OCI-LY3 (cell line): ENCODE measurements at regions not wholly inside any gene's neighbourhood (a gene's known extent, or its start where the extent isn't known, plus 50 kb on each side); places are given as distances from the start of the nearest gene placed in this dataset.

Experiments used
- H2AFZ ChIP-seq: fragments of 200-600, 300-600 bp; shearing (Covaris generic); 2 replicates; pipeline ENCODE4 v1.6.0; 2014; ENCODE audit warnings: antibody characterized with exemption, low read depth, low read length
- H3K27ac ChIP-seq: fragments of 200-600, 300-600 bp; sonication (generic); 2 replicates; pipeline ENCODE4 v1.5.1; 2014; ENCODE audit warnings: mild to moderate bottlenecking, low read length, moderate library complexity, mixed read lengths
- H3K27me3 ChIP-seq: fragments of 200-600, 300-600 bp; sonication (generic); 2 replicates; pipeline ENCODE4 v1.6.1; 2014; ENCODE audit warnings: low read depth, low read length, mixed read lengths
- H3K36me3 ChIP-seq: fragments of 200-600, 300-600 bp; sonication (generic); replicated peaks from 2 replicates; pipeline ENCODE3; 2014; ENCODE audit warnings: low read depth, low read length, mixed read lengths
- H3K4me1 ChIP-seq: fragments of 300-600, 200-600 bp; sonication (generic); 2 replicates; pipeline ENCODE4 v1.6.1; 2014; ENCODE audit warnings: low read length, mixed read lengths
- H3K4me2 ChIP-seq: fragments of 200-600, 300-600 bp; sonication (generic); 2 replicates; pipeline ENCODE4 v1.6.1; 2014; ENCODE audit warnings: low read length, mixed read lengths
- H3K4me3 ChIP-seq: fragments of 300-600, 200-600 bp; sonication (generic); 2 replicates; pipeline ENCODE4 v1.5.1; 2014; ENCODE audit warnings: antibody characterized with exemption, mild to moderate bottlenecking, low read length, moderate library complexity
- H3K79me2 ChIP-seq: fragments of 300-600, 200-600 bp; shearing (Covaris generic); 2 replicates; pipeline ENCODE4 v1.6.1; 2014; ENCODE audit warnings: mild to moderate bottlenecking, low read length, mixed read lengths
- H3K9ac ChIP-seq: fragments of 300-600, 200-600 bp; shearing (Covaris generic); 2 replicates; pipeline ENCODE4 v1.6.0; 2014; ENCODE audit warnings: mild to moderate bottlenecking, low read length, moderate library complexity
- H3K9me3 ChIP-seq: fragments of 200-600, 300-600 bp; shearing (Covaris generic); 2 replicates; pipeline ENCODE4 v1.6.1; 2014; ENCODE audit warnings: low read length, mixed read lengths; ENCODE audit not compliant: insufficient read depth
- H4K20me1 ChIP-seq: fragments of 200-600, 300-600 bp; sonication (generic); 2 replicates; pipeline ENCODE4 v1.6.1; 2016; ENCODE audit warnings: low read length, mixed read lengths; ENCODE audit not compliant: insufficient read depth
- CTCF ChIP-seq: fragments of 200-600, 300-600 bp; sonication (generic); IDR thresholded peaks from 2 replicates; pipeline ENCODE4 v1.5.1; 2014; ENCODE audit warnings: antibody characterized with exemption, low read length, low read depth
- EZH2phosphoT487 ChIP-seq: fragments of 200-600 bp; shearing (Covaris generic); IDR thresholded peaks from 2 replicates; pipeline ENCODE4 v1.6.1; 2018; ENCODE audit warnings: antibody characterized with exemption, mixed run types, low read depth

GRCh38 chr2:239685965-239686364, 285.1 kb upstream of the HDAC4 start:
- H3K9me3 ChIP-seq = no peaks in the 10 kb centered on the region
- no peak overlapping the region for H3K9ac ChIP-seq
- TF ChIP-seq CTCF (no peak), EZH2phosphoT487 (no peak)
- H3K27ac ChIP-seq = no peak overlapping the region
- no peaks in the 10 kb centered on the region for H3K79me2 ChIP-seq
- no peak overlapping the region for H2AFZ ChIP-seq
- H3K27me3 ChIP-seq = no peaks in the 10 kb centered on the region
- H3K4me3 ChIP-seq = no peak overlapping the region
- no peaks in the 10 kb centered on the region for H3K36me3 ChIP-seq
- no peaks in the 10 kb centered on the region for H4K20me1 ChIP-seq
- no peak overlapping the region for H3K4me2 ChIP-seq
- no peaks in the 10 kb centered on the region for H3K4me1 ChIP-seq

GRCh38 chr2:239685556-239685955, 284.7 kb upstream of the HDAC4 start:
- TF ChIP-seq EZH2phosphoT487 (no peak), CTCF (no peak)
- H3K27me3 ChIP-seq = no peaks in the 10 kb centered on the region
- H3K9me3 ChIP-seq = no peaks in the 10 kb centered on the region
- no peak overlapping the region for H3K9ac ChIP-seq
- no peaks in the 10 kb centered on the region for H3K79me2 ChIP-seq
- H3K4me3 ChIP-seq = no peak overlapping the region
- H3K4me1 ChIP-seq = no peaks in the 10 kb centered on the region
- no peak overlapping the region for H2AFZ ChIP-seq
- no peaks in the 10 kb centered on the region for H4K20me1 ChIP-seq
- H3K4me2 ChIP-seq = no peak overlapping the region
- no peak overlapping the region for H3K27ac ChIP-seq
- no peaks in the 10 kb centered on the region for H3K36me3 ChIP-seq

GRCh38 chr2:239684996-239685395, 284.2 kb upstream of the HDAC4 start:
- Histone ChIP-seq H3K27me3 (no peaks in the 10 kb centered on the region), H3K27ac (no peak overlapping the region), H3K4me2 (no peak overlapping the region), H3K4me1 (no peaks in the 10 kb centered on the region), H4K20me1 (no peaks in the 10 kb centered on the region), H3K36me3 (no peaks in the 10 kb centered on the region), H2AFZ (no peak overlapping the region), H3K9ac (no peak overlapping the region), H3K79me2 (no peaks in the 10 kb centered on the region), H3K9me3 (no peaks in the 10 kb centered on the region), H3K4me3 (no peak overlapping the region)
- TF ChIP-seq EZH2phosphoT487 = no peak
- no peak for TF ChIP-seq CTCF

- no peaks in the 10 kb centered on the region for H3K36me3 ChIP-seq
- no peak overlapping the region for H2AFZ ChIP-seq
- no peak overlapping the region for H3K4me2 ChIP-seq
- H3K27me3 ChIP-seq = no peaks in the 10 kb centered on the region
- H4K20me1 ChIP-seq = no peaks in the 10 kb centered on the region
- H3K79me2 ChIP-seq = no peaks in the 10 kb centered on the region
- no peak overlapping the region for H3K27ac ChIP-seq
- H3K4me1 ChIP-seq = no peaks in the 10 kb centered on the region
- TF ChIP-seq CTCF = no peak
- TF ChIP-seq EZH2phosphoT487 = no peak
- no peak overlapping the region for H3K4me3 ChIP-seq
- H3K9ac ChIP-seq = no peak overlapping the region
- no peaks in the 10 kb centered on the region for H3K9me3 ChIP-seq
Observed at GRCh38 chr2:239684271-239684810, 283.5 kb upstream of the HDAC4 start.
